Body of pancreas (tissue), 4 donors: ENCODE measurements at regions not wholly inside any gene's neighbourhood (a gene's known extent, or its start where the extent isn't known, plus 50 kb on each side); places are given as distances from the start of the nearest gene placed in this dataset.

Source experiments
- CTCF ChIP-seq, 7 experiments: fragments of 450-650 bp in 4 of 7; fragments of 200-600 bp in 3 of 7; sonication (generic) in 3 of 7; IDR thresholded peaks; one replicate each; pipeline ENCODE4 v1.5.1; 2016 to 2019; ENCODE audit warnings: antibody characterized with exemption in 7 of 7
- POLR2A ChIP-seq, 3 donors: fragments of 450-650 bp; IDR thresholded peaks; one replicate each; pipeline ENCODE4 v1.6.1; 2016; ENCODE audit warnings: antibody characterized with exemption in 3 of 3, mild to moderate bottlenecking in 2 of 3

GRCh38 chr12:39062266-39062996 is 157.0 kb upstream of the CPNE8 start:
- TF ChIP-seq CTCF (IDR thresholded peaks at IDR 0.05) (no peak), POLR2A (IDR thresholded peaks at IDR 0.05) (no peak)
